Activated CD4-positive, alpha-beta T cell treated with anti-CD3 and anti-CD28 coated beads for 24 hours (primary cell): ENCODE measurements at regions not wholly inside any gene's neighbourhood (a gene's known extent, or its start where the extent isn't known, plus 50 kb on each side); places are given as distances from the start of the nearest gene placed in this dataset.

Source experiments
- DNase-seq, 2 donors: peaks; one replicate each; pipeline ENCODE4 v3.0.0-alpha.2; 2020; ENCODE audit warnings: low read depth in 2 of 2

GRCh38 chr16:51431517-51432241, 280.6 kb upstream of the SALL1 start:
- no peak for DNase-seq

- no peak for DNase-seq
Observed at GRCh38 chr16:51430716-51431369, 279.8 kb upstream of the SALL1 start.

- DNase-seq, result no peak
Observed at GRCh38 chr16:51429041-51429440, 278.0 kb upstream of the SALL1 start.

- DNase-seq, result no peak
Observed at GRCh38 chr16:51427085-51427484, 276.0 kb upstream of the SALL1 start.

GRCh38 chr16:51426276-51426675, 275.2 kb upstream of the SALL1 start:
- DNase-seq, result no peak

- DNase-seq, result no peak
Observed at GRCh38 chr16:51420247-51420646, 269.2 kb upstream of the SALL1 start.

GRCh38 chr16:51419768-51420167, 268.7 kb upstream of the SALL1 start:
- DNase-seq, result no peak

GRCh38 chr16:51418258-51418657, 267.2 kb upstream of the SALL1 start:
- no peak for DNase-seq

GRCh38 chr16:51416926-51417325, 265.9 kb upstream of the SALL1 start:
- DNase-seq, result no peak

- DNase-seq, result no peak
Observed at GRCh38 chr16:51410125-51410524, 259.1 kb upstream of the SALL1 start.

GRCh38 chr16:51409001-51409675, 258.1 kb upstream of the SALL1 start:
- no peak for DNase-seq

- no peak for DNase-seq
Observed at GRCh38 chr16:51408357-51408756, 257.3 kb upstream of the SALL1 start.

GRCh38 chr16:51407921-51408320, 256.9 kb upstream of the SALL1 start:
- no peak for DNase-seq

- no peak for DNase-seq
Observed at GRCh38 chr16:51407199-51407598, 256.1 kb upstream of the SALL1 start.

- no peak for DNase-seq
Observed at GRCh38 chr16:51405361-51405760, 254.3 kb upstream of the SALL1 start.

GRCh38 chr16:51404386-51404785, 253.3 kb upstream of the SALL1 start:
- DNase-seq, result no peak

- DNase-seq, result no peak
Observed at GRCh38 chr16:51402785-51403184, 251.7 kb upstream of the SALL1 start.

GRCh38 chr16:51402298-51402697, 251.2 kb upstream of the SALL1 start:
- no peak for DNase-seq

GRCh38 chr16:51401673-51402072, 250.6 kb upstream of the SALL1 start:
- no peak for DNase-seq

GRCh38 chr16:51399908-51400670, 249.0 kb upstream of the SALL1 start:
- DNase-seq, result no peak

- no peak for DNase-seq
Observed at GRCh38 chr16:51394421-51394820, 243.4 kb upstream of the SALL1 start.

GRCh38 chr16:51393381-51394005, 242.4 kb upstream of the SALL1 start:
- DNase-seq, result no peak
